Fibroblast of the conjunctiva (primary cell): ENCODE measurements at regions not wholly inside any gene's neighbourhood (a gene's known extent, or its start where the extent isn't known, plus 50 kb on each side); places are given as distances from the start of the nearest gene placed in this dataset.

Experiments
- DNase-seq: peaks from one replicate; pipeline ENCODE4 v3.0.0-alpha.2; 2010; ENCODE audit warnings: low read depth

DNA sequence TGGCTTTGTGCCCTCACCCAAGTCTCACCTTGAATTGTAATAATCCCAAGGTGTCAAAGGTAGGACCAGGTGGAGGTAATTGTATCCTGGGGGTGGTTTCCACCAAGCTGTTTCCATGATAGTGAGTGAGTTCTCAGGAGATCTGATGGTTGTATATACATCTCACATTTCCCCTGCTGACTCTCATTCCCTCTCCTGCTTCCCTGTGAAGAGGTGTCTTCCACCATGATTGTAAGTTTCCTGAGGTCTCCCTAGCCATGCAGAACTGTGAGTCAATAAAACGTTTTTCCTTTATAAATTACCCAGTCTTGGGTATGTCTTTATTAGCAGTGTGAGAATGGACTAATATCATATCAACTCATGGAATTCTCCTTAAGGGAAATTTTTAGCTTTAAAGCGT, 302.6 kb downstream of the LIG4 start:
- DNase-seq, result no peak

- no peak for DNase-seq
Measured at GRCh38 chr13:107907065-107907805, 308.1 kb downstream of the LIG4 start.

- DNase-seq, result no peak
Measured at GRCh38 chr13:107906131-107906530, 309.2 kb downstream of the LIG4 start.

- no peak for DNase-seq
Measured at GRCh38 chr13:107901996-107902562, 313.3 kb downstream of the LIG4 start.

- no peak for DNase-seq
Measured at GRCh38 chr13:107901230-107901629, 314.1 kb downstream of the LIG4 start.

DNA sequence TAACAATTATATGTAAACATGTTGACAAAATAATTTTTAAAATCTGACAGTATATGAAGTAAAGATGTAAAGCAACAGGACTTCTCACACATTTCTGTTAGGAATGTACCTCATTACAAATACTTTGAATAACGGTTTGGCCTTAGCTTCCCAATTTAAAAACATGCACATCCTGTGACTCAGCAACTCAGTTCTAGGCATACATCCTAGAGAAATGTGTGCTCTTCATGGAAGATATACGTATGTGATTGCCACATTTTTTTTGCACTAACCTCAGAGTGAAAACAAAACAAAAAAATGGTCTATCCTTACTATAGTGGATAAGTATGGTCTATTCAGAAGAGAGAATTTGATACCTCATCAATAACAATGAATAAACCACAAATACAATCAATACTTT, 314.6 kb downstream of the LIG4 start:
- DNase-seq, result no peak

GRCh38 chr13:107886118-107886517, 329.2 kb downstream of the LIG4 start:
- no peak for DNase-seq

GRCh38 chr13:107884564-107884963, 330.8 kb downstream of the LIG4 start:
- DNase-seq, result no peak

DNA sequence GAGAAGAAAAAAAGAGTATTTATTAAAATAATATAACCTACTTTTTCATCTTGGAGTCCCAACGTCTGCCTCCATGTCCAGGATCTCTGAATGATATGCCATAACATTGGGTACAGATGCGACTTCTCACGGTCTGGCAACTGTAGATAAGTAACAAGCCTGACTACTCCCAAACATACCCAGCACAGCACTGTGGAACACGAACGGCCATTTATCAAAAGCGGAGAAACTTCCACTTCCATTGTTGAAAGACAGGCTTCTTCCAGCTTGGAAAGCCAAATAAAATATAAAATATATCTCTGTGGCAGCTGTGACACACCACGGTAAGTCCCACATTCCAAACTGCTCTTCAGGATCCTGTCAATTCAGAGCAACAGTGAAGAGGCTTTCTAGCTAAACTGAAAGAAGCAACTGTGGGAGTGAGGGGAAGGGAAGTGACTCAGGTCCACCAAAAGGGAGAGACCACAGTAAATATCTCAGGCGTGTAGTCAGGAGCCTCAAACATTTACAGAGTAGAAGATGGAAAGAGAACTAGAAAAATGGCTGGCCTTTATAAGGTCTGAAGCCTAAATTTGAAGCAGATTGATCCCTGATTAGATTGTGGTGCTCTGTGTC, 331.7 kb downstream of the LIG4 start:
- no peak for DNase-seq

GRCh38 chr13:107882708-107883560, 332.4 kb downstream of the LIG4 start:
- no peak for DNase-seq

DNA sequence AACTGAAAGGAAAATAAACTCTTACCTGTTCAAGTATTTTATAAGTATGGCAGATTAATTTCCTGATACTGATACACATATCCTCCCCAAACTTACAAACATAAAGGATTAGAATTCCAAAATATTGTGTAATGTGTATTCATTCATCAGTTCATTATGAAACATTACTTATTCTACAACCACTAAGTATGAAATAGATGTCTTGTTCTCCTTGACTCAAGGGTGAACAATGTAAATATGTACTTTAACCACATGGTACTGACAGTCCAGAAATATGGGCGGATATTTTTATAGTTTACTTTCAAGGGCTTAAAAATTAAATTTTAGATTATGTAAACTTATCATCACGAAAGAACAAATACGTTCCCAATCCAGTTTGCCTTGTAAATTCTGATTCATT, 334.0 kb downstream of the LIG4 start:
- DNase-seq, result no peak

DNA sequence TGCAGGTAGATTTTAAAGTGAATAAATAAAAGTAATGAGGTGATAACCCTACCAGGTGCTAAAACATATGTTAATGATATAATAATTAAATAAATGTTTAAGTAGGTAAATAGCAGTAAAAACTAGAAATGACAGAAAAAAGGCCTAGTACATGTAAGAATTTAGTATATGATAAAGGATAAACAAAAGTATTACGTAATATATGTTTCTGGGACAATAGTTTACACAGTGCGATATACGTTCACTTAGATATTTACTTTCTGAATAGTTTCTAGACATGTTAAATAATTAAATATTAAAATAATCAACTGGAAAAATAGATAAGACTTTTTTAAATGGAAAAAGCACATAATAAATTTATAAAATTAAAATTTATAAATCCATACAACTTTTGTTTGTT, 340.9 kb downstream of the LIG4 start:
- DNase-seq, result no peak

DNA sequence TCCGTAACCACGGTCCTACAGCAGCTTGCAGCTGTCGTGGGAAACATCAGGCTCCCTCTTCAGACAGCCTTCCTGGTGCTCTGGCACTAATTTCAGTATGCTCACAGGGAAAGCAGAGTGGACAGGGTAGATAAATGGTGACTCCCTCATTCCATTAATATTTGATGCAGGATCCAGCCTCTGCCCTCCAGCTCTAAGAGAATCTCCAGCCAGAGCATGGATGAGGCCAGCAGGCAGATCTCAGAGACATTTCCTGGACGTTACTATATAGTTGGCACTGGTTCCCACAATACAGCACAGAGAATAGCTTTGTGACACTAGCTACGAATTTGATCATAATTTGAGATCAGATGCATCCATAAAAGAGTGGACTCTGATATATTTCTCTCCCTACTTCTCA, 341.4 kb downstream of the LIG4 start:
- no peak for DNase-seq

GRCh38 chr13:107870400-107870799, 344.9 kb downstream of the LIG4 start:
- no peak for DNase-seq

GRCh38 chr13:107867701-107868661, 347.4 kb downstream of the LIG4 start:
- no peak for DNase-seq

DNA sequence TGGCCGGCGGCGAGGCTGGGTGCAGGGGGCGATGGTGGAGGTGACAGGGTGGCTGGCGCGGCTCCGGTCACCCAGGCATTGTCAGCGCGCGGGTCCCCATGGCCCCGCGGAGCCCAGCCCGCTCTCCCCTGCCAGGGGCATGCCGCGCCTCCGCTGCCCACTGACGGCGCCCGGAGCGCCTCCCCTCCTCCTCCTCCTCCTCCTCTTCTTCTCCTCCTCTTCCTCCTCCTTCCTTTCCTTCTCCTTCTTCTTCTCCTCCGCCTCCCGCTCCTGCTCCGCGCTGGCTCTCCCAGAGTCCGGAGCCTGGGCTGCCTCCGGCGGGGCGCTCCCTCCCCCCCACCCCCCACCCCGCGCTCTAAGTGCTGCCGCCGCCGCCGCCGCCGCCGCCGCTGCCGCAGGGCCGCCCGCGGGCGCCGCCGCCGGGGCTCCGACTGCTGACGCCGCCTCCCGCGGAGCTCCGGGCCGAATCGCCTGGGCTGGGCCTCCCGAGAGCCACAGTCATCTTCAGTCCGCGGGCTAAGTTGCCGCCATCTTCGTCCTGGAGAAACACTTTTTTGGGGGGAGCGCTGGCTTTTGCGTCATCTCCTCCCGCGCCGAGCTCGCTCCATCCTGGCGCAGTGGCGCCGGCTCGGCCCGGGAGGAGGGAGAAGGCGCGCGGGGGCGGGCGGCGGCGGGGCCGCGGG, 348.3 kb downstream of the LIG4 start:
- DNase-seq, result no peak

DNA sequence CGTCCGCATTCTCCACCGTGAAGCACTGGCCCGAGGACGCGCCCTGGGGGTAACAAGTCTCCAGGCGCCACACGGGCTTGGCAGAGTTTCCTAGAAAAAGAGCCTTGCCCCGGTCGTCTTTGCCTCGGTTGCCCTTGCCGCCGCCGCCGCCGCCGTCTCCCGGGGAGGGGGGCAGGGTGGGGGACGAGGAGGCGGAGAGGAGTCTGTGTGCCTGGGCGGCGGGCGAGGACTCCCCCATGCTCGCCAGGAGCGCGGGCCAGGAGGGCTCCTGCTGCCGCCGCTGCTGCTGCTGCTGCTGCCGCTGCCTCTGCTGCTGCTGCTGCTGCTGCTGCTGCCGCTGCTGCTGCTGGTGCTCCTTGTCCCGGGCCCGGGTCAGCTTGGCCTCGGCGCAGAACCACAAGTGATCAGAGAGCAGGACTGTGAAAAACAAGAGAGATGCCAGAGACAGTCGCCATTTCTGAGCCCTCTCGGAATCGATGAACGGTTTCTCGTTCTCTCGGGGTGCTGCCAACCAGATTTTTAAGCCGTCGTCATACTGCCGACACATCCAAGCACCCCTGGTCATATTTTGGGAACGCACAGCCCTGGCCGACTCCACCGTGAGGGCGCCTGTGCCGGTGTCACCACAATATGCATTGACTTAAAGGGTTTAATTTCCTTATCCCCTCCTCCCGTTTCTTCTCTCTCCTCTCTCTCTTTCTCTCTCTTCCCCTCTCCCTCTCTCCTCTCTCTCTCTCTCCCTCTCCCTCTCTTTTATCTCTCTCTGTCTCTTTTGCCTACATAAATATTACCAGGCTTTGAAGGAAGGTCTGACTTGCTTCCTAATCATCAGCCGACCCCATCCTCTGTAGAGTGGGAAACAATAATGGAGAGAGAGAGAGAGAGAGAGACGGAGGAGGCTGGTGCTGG, 349.1 kb downstream of the LIG4 start:
- no peak for DNase-seq

DNA sequence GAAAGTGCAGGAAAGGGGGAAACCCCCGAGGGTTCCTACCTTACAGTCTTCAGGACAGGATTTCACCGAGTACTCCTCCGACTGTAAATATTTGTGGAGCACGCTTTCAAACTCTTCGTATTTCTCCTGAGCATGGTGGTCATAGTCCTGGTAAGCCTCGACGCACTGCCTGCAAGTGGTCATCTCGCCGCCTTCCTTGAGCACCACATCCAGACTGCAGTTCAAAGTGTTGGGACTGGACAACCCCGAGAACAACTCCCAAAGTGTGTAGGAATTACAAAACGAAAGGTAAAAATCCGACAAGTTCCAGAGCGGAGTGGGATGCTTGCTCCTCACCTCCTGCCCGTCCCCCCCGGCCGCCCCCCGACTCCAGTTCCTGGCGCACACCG, 349.7 kb downstream of the LIG4 start:
- DNase-seq, result no peak

- no peak for DNase-seq
Measured at GRCh38 chr13:107865318-107865575, 350.1 kb downstream of the LIG4 start.
